ENCODE measurements at regions not wholly inside any gene's neighbourhood (a gene's known extent, or its start where the extent isn't known, plus 50 kb on each side); places are given as distances from the start of the nearest gene placed in this dataset.

- TF ChIP-seq CTCF (IDR thresholded peaks at IDR 0.05), result no peak
- H3K4me1 Mint-ChIP-seq, result no peaks in the 10 kb centered on the region
- Histone ChIP-seq H3K36me3 (ENCODE audit: control insufficient read depth, insufficient read depth, low read length) (no peaks in the 10 kb centered on the region), H3K4me3 (ENCODE audit: low read length) (no peak overlapping the region), H3K27me3 (ENCODE audit: control insufficient read depth, insufficient read depth, low read length) (no peaks in the 10 kb centered on the region), H3K9me3 (ENCODE audit: control insufficient read depth, insufficient read depth, low read length) (no peaks in the 10 kb centered on the region), H3K27ac (ENCODE audit: low read length) (no peak overlapping the region), H3K4me1 (ENCODE audit: control insufficient read depth, insufficient read depth, low read length) (no peaks in the 10 kb centered on the region)
- H3K9me3 Mint-ChIP-seq, result peaks cover 12 to 22% of the 10 kb centered on the region in 2 donors
- intact Hi-C loops (cut with micrococcal nuclease), result loop anchor here (1.0 kb wide), 1 partner anchor 13 kb away; no protein-coding TSS in a partner anchor
- DNase-seq (no peak), ATAC-seq (no peak)
- no peaks in the 10 kb centered on the region for H3K27me3 Mint-ChIP-seq (ENCODE audit: low read depth in 2 of 2)
- no peak overlapping the region for H3K27ac Mint-ChIP-seq
- H3K36me3 Mint-ChIP-seq, result no peaks in the 10 kb centered on the region
- no peak overlapping the region for H3K4me3 Mint-ChIP-seq
- 86% methylated on average over 1 of the region's 3 CpGs for WGBS (ENCODE audit: insufficient coverage)
These were observed 1029.8 kb downstream of the DIAPH3 start for GRCh38 chr13:59133903-59134302.

GRCh38 chr13:59144700-59145099 lies 1019.0 kb downstream of the DIAPH3 start:
- no peaks in the 10 kb centered on the region for H3K4me1 ChIP-seq (ENCODE audit: control insufficient read depth, insufficient read depth, low read length)
- no peak for TF ChIP-seq CTCF (IDR thresholded peaks at IDR 0.05)
- H3K36me3 ChIP-seq (ENCODE audit: control insufficient read depth, insufficient read depth, low read length), result no peaks in the 10 kb centered on the region
- DNase-seq (no peak), ATAC-seq (no peak)
- Mint-ChIP-seq H3K27me3 (ENCODE audit: low read depth in 2 of 2) (no peaks in the 10 kb centered on the region), H3K27ac (no peak overlapping the region), H3K4me3 (no peak overlapping the region), H3K36me3 (peaks cover 7% of the 10 kb centered on the region), H3K4me1 (no peaks in the 10 kb centered on the region), H3K9me3 (peaks cover 10 to 12% of the 10 kb centered on the region in 2 donors)
- WGBS (ENCODE audit: insufficient coverage), result 100% methylated on average over 1 of the region's 1 CpG
- H3K9me3 ChIP-seq (ENCODE audit: control insufficient read depth, insufficient read depth, low read length), result no peaks in the 10 kb centered on the region
- no peaks in the 10 kb centered on the region for H3K27me3 ChIP-seq (ENCODE audit: control insufficient read depth, insufficient read depth, low read length)
- H3K4me3 ChIP-seq (ENCODE audit: low read length), result no peak overlapping the region
- intact Hi-C loops (cut with micrococcal nuclease), result no loop called here
- no peak overlapping the region for H3K27ac ChIP-seq (ENCODE audit: low read length)

- WGBS (ENCODE audit: insufficient coverage), result 82% methylated on average over 4 of the region's 4 CpGs
- no peak overlapping the region for H3K4me3 ChIP-seq (ENCODE audit: low read length)
These were observed 1018.3 kb downstream of the DIAPH3 start for GRCh38 chr13:59145381-59145780.

More at GRCh38 chr13:59145381-59145780, 1018.3 kb downstream of the DIAPH3 start:
- H3K27ac Mint-ChIP-seq, result no peak overlapping the region
- Histone ChIP-seq H3K36me3 (ENCODE audit: control insufficient read depth, insufficient read depth, low read length) (no peaks in the 10 kb centered on the region), H3K27ac (ENCODE audit: low read length) (no peak overlapping the region), H3K4me1 (ENCODE audit: control insufficient read depth, insufficient read depth, low read length) (no peaks in the 10 kb centered on the region), H3K9me3 (ENCODE audit: control insufficient read depth, insufficient read depth, low read length) (no peaks in the 10 kb centered on the region), H3K27me3 (ENCODE audit: control insufficient read depth, insufficient read depth, low read length) (no peaks in the 10 kb centered on the region)
- no peak for DNase-seq
- ATAC-seq, result no peak
- no peak for TF ChIP-seq CTCF (IDR thresholded peaks at IDR 0.05)
- no peak overlapping the region for H3K4me3 Mint-ChIP-seq
- intact Hi-C loops (cut with micrococcal nuclease), result no loop called here
- H3K4me1 Mint-ChIP-seq, result no peaks in the 10 kb centered on the region
- peaks cover 7% of the 10 kb centered on the region for H3K36me3 Mint-ChIP-seq
- peaks cover 10 to 12% of the 10 kb centered on the region in 2 donors for H3K9me3 Mint-ChIP-seq
- H3K27me3 Mint-ChIP-seq (ENCODE audit: low read depth in 2 of 2), result no peaks in the 10 kb centered on the region
